Astrocyte (in vitro differentiated cells and primary cell): ENCODE measurements at regions not wholly inside any gene's neighbourhood (a gene's known extent, or its start where the extent isn't known, plus 50 kb on each side); places are given as distances from the start of the nearest gene placed in this dataset.

Source experiments
- CTCF ChIP-seq: IDR thresholded peaks from 2 replicates; pipeline ENCODE4 v1.5.1; 2011; ENCODE audit warnings: low read depth, mild to moderate bottlenecking, inconsistent platforms, low read length, moderate library complexity; ENCODE audit not compliant: insufficient read depth
- EZH2 ChIP-seq: IDR thresholded peaks from 2 replicates; pipeline ENCODE4 v1.6.1; 2012; ENCODE audit warnings: mild to moderate bottlenecking, low read length, inconsistent platforms; ENCODE audit not compliant: insufficient read depth

- TF ChIP-seq CTCF (no peak), EZH2 (no peak)
These were observed 417.2 kb upstream of the SYT1 start for GRCh38 chr12:78447373-78447772.
